ENCODE measurements at regions not wholly inside any gene's neighbourhood (a gene's known extent, or its start where the extent isn't known, plus 50 kb on each side); places are given as distances from the start of the nearest gene placed in this dataset.
A peak's percentile ranks its signal among the peaks of the same experiment; 100 is the strongest.

- TF ChIP-seq, protein P1, sequence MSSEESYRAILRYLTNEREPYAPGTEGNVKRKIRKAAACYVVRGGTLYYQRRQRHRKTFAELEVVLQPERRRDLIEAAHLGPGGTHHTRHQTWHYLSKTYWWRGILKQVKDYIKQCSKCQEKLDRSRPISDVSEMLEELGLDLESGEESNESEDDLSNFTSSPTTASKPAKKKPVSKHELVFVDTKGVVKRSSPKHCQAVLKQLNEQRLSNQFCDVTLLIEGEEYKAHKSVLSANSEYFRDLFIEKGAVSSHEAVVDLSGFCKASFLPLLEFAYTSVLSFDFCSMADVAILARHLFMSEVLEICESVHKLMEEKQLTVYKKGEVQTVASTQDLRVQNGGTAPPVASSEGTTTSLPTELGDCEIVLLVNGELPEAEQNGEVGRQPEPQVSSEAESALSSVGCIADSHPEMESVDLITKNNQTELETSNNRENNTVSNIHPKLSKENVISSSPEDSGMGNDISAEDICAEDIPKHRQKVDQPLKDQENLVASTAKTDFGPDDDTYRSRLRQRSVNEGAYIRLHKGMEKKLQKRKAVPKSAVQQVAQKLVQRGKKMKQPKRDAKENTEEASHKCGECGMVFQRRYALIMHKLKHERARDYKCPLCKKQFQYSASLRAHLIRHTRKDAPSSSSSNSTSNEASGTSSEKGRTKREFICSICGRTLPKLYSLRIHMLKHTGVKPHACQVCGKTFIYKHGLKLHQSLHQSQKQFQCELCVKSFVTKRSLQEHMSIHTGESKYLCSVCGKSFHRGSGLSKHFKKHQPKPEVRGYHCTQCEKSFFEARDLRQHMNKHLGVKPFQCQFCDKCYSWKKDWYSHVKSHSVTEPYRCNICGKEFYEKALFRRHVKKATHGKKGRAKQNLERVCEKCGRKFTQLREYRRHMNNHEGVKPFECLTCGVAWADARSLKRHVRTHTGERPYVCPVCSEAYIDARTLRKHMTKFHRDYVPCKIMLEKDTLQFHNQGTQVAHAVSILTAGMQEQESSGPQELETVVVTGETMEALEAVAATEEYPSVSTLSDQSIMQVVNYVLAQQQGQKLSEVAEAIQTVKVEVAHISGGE (CRISPR knock-in tag; IDR thresholded peaks at IDR 0.05), result no peak
- no peak for TF ChIP-seq SMC3 (conservative IDR thresholded peaks at IDR 0.05; ENCODE audit: insufficient read depth, low read depth, low read length)
- no peak for TF ChIP-seq RAD51 (IDR thresholded peaks at IDR 0.05; ENCODE audit: borderline replicate concordance, low read depth)
- peak; percentile 84; the same call in 1 of the 2 replicates for TF ChIP-seq ADNP (tag; IDR thresholded peaks at IDR 0.05)
- no peak for TF ChIP-seq E2F3 (CRISPR knock-in tag; IDR thresholded peaks at IDR 0.05)
- TF ChIP-seq ZNF134 (CRISPR knock-in tag; conservative IDR thresholded peaks at IDR 0.05), result no peak
- 0 out of 2 replicates have a peak, but pooled peaks have one; percentile 35 for TF ChIP-seq MITF (IDR thresholded peaks at IDR 0.05)
- peak; percentile 87; the same call in 1 of the 2 replicates for TF ChIP-seq CTBP1 (IDR thresholded peaks at IDR 0.05; ENCODE audit: borderline replicate concordance)
- no peak for TF ChIP-seq SREBF1 (IDR thresholded peaks at IDR 0.05; ENCODE audit: borderline replicate concordance, low read depth, low read length)
- TF ChIP-seq YY1 (IDR thresholded peaks at IDR 0.05; ENCODE audit: borderline replicate concordance in 1 of 3, control insufficient read depth in 1 of 3, extremely low read depth in 1 of 3, insufficient read depth in 3 of 3, insufficient read length in 1 of 3, insufficient replicate concordance in 2 of 3, low read depth in 1 of 3, low read length in 2 of 3), result no peak
- TF ChIP-seq CREB3L1 (IDR thresholded peaks at IDR 0.05; ENCODE audit: borderline replicate concordance, low read depth), result no peak
- no peak for TF ChIP-seq NR0B1 (IDR thresholded peaks at IDR 0.05; ENCODE audit: partially characterized antibody)
- no peak for TF ChIP-seq ZFP91 (CRISPR knock-in tag; IDR thresholded peaks at IDR 0.05)
- no peak for TF ChIP-seq HCFC1 (IDR thresholded peaks at IDR 0.05; ENCODE audit: low read depth, low read length)
These were observed 374.1 kb upstream of the CITED2 start (continued) for GRCh38 chr6:139748353-139749146.

All from K562 (cell line).